ENCODE measurements at regions not wholly inside any gene's neighbourhood (a gene's known extent, or its start where the extent isn't known, plus 50 kb on each side); places are given as distances from the start of the nearest gene placed in this dataset.

- no TSS peak for BruUV-seq (replicated peaks)
- intact Hi-C loops (cut with micrococcal nuclease), result no loop called here
Measured at GRCh38 chr6:155717374-155717773, 261.7 kb upstream of the NOX3 start.

GRCh38 chr6:155710704-155711103 is 255.1 kb upstream of the NOX3 start:
- no peaks in the 10 kb centered on the region for H3K36me3 ChIP-seq (ENCODE audit: control insufficient read depth in 1 of 2, insufficient read depth in 2 of 2, low read length in 2 of 2)
- H3K9me3 ChIP-seq (ENCODE audit: control insufficient read depth in 1 of 2, insufficient read depth in 1 of 2, low read depth in 1 of 2, low read length in 2 of 2), result no peaks in the 10 kb centered on the region
- H3K4me1 ChIP-seq (ENCODE audit: control insufficient read depth in 1 of 2, insufficient read depth in 2 of 2, low read length in 2 of 2), result no peaks in the 10 kb centered on the region
- no peaks in the 10 kb centered on the region for H3K79me2 ChIP-seq (ENCODE audit: insufficient read depth, low read length)
- no peaks in the 10 kb centered on the region for H4K20me1 ChIP-seq (ENCODE audit: insufficient read depth)
- TF ChIP-seq POLR2AphosphoS5 (IDR thresholded peaks at IDR 0.05; ENCODE audit: low read depth, low read length) (no peak), ZNF274 (IDR thresholded peaks at IDR 0.05; ENCODE audit: low read depth, low read length) (no peak), REST (IDR thresholded peaks at IDR 0.05; ENCODE audit: low read depth) (no peak), SIN3A (IDR thresholded peaks at IDR 0.05; ENCODE audit: low read depth) (no peak), TCF7L2 (IDR thresholded peaks at IDR 0.05; ENCODE audit: borderline replicate concordance, extremely low read depth, insufficient read depth, insufficient read length) (no peak), YY1 (IDR thresholded peaks at IDR 0.05; ENCODE audit: extremely low read depth, insufficient replicate concordance, low read depth, low read length) (no peak), EZH2 (IDR thresholded peaks at IDR 0.05) (no peak), FOSL1 (IDR thresholded peaks at IDR 0.05; ENCODE audit: low read depth) (no peak), EZH2phosphoT487 (IDR thresholded peaks at IDR 0.05; ENCODE audit: borderline replicate concordance) (no peak), ZFX (IDR thresholded peaks at IDR 0.05) (no peak), EGR1 (IDR thresholded peaks at IDR 0.05; ENCODE audit: low read depth) (no peak), JUND (IDR thresholded peaks at IDR 0.05) (no peak), CTCF (IDR thresholded peaks at IDR 0.05 in 2 of 3, conservative IDR thresholded peaks at IDR 0.05 in 1 of 3; ENCODE audit: borderline replicate concordance in 1 of 3, insufficient read depth in 1 of 3, low read depth in 2 of 3, low read length in 2 of 3) (no peak; a peak in 1 of 6 replicates)
- no peak overlapping the region for H3K9ac ChIP-seq (ENCODE audit: low read length)
- H3K9me2 ChIP-seq (ENCODE audit: insufficient read depth), result no peaks in the 10 kb centered on the region
- intact Hi-C loops (cut with micrococcal nuclease), result no loop called here
- H3K27ac ChIP-seq (ENCODE audit: low read depth, low read length), result no peak overlapping the region
- ATAC-seq, result no peak
- ChIA-PET POLR2A (no interaction called here), CTCF (interaction anchor here (0.8 to 1.2 kb wide), 2 partner anchors 8 to 380 kb away, joined by 3 read pairs; no protein-coding TSS in a partner anchor), RAD21 (ENCODE audit: low non-redundant PET in 1 of 2, low total read pairs in 2 of 2, uncharacterized antibody in 2 of 2, unreplicated experiment in 2 of 2) (no interaction called here)
- H2AFZ ChIP-seq (ENCODE audit: low read depth, low read length, poor library complexity, severe bottlenecking), result no peak overlapping the region
- H3K27me3 ChIP-seq (ENCODE audit: insufficient read depth, low read length), result no peaks in the 10 kb centered on the region
- no peak overlapping the region for H3K4me2 ChIP-seq (ENCODE audit: low read length)
- no peak for DNase-seq (ENCODE audit: low read depth, low spot score)
- H3K4me3 ChIP-seq (replicated peaks in 1 of 2; ENCODE audit: low read depth in 1 of 2, low read length in 2 of 2), result no peak overlapping the region
- BruUV-seq (replicated peaks), result no TSS peak

More at GRCh38 chr6:155717374-155717773, 261.7 kb upstream of the NOX3 start:
- no peaks in the 10 kb centered on the region for H3K9me3 ChIP-seq (ENCODE audit: control insufficient read depth in 1 of 2, insufficient read depth in 1 of 2, low read depth in 1 of 2, low read length in 2 of 2)
- H3K79me2 ChIP-seq (ENCODE audit: insufficient read depth, low read length), result no peaks in the 10 kb centered on the region
- H4K20me1 ChIP-seq (ENCODE audit: insufficient read depth), result no peaks in the 10 kb centered on the region
- ChIA-PET CTCF (no interaction called here), POLR2A (no interaction called here), RAD21 (ENCODE audit: low non-redundant PET in 1 of 2, low total read pairs in 2 of 2, uncharacterized antibody in 2 of 2, unreplicated experiment in 2 of 2) (no interaction called here)
- H3K4me1 ChIP-seq (ENCODE audit: control insufficient read depth in 1 of 2, insufficient read depth in 2 of 2, low read length in 2 of 2), result no peaks in the 10 kb centered on the region
- H2AFZ ChIP-seq (ENCODE audit: low read depth, low read length, poor library complexity, severe bottlenecking), result no peak overlapping the region
- ATAC-seq, result no peak
- H3K4me3 ChIP-seq (replicated peaks in 1 of 2; ENCODE audit: low read depth in 1 of 2, low read length in 2 of 2), result no peak overlapping the region
- TF ChIP-seq MAX (IDR thresholded peaks at IDR 0.05), result no peak
- TF ChIP-seq SP1 (IDR thresholded peaks at IDR 0.05; ENCODE audit: low read depth), result no peak
- TF ChIP-seq FOSL1 (IDR thresholded peaks at IDR 0.05; ENCODE audit: low read depth), result no peak
- TF ChIP-seq ELF1 (IDR thresholded peaks at IDR 0.05; ENCODE audit: borderline replicate concordance, low read depth), result no peak
- no peak for TF ChIP-seq SIN3A (IDR thresholded peaks at IDR 0.05; ENCODE audit: low read depth)
- TF ChIP-seq ZNF274 (IDR thresholded peaks at IDR 0.05; ENCODE audit: low read depth, low read length), result no peak
- no peak overlapping the region for H3K4me2 ChIP-seq (ENCODE audit: low read length)
- no peaks in the 10 kb centered on the region for H3K27me3 ChIP-seq (ENCODE audit: insufficient read depth, low read length)
- H3K9ac ChIP-seq (ENCODE audit: low read length), result no peak overlapping the region
- no peaks in the 10 kb centered on the region for H3K9me2 ChIP-seq (ENCODE audit: insufficient read depth)
- no peak for DNase-seq (ENCODE audit: low read depth, low spot score)
- no peaks in the 10 kb centered on the region for H3K36me3 ChIP-seq (ENCODE audit: control insufficient read depth in 1 of 2, insufficient read depth in 2 of 2, low read length in 2 of 2)
- no peak overlapping the region for H3K27ac ChIP-seq (ENCODE audit: low read depth, low read length)
